Activated CD4-positive, alpha-beta memory T cell treated with anti-CD3 and anti-CD28 coated beads, Interleukin-2, amount 10 ng/mL, durations not matched to agents 7 days and 5 days (primary cell): ENCODE measurements at regions not wholly inside any gene's neighbourhood (a gene's known extent, or its start where the extent isn't known, plus 50 kb on each side); places are given as distances from the start of the nearest gene placed in this dataset.

Experiments
- CTCF ChIA-PET: fragments of 350-600 bp; sonication (Branson Sonifier 250); formaldehyde crosslinking; loops from one replicate; lab custom pipeline; 2021; ENCODE audit warnings: antibody characterized with exemption, inconsistent platforms; lab: Charles Lee
- POLR2A ChIA-PET: fragments of 350-600 bp; sonication (Branson Sonifier 250); formaldehyde crosslinking; loops from one replicate; lab custom pipeline; 2021; ENCODE audit warnings: antibody characterized with exemption; lab: Charles Lee
- DNase-seq: peaks from one replicate; pipeline ENCODE4 v3.0.0-alpha.2; 2020
- H3K27ac Mint-ChIP-seq: one replicate; pipeline ENCODE4 v1.8.0; 2021; ENCODE audit warnings: mild to moderate bottlenecking, mixed read lengths
- H3K27me3 Mint-ChIP-seq: one replicate; pipeline ENCODE4 v1.8.0; 2021; ENCODE audit warnings: mixed read lengths
- H3K36me3 Mint-ChIP-seq: one replicate; pipeline ENCODE4 v1.8.0; 2021; ENCODE audit warnings: low read depth, mixed read lengths
- H3K4me1 Mint-ChIP-seq: one replicate; pipeline ENCODE4 v1.8.0; 2021; ENCODE audit warnings: mixed read lengths
- H3K4me3 Mint-ChIP-seq: one replicate; pipeline ENCODE4 v1.8.0; 2021; ENCODE audit warnings: mild to moderate bottlenecking, mixed read lengths
- H3K9me3 Mint-ChIP-seq: one replicate; pipeline ENCODE4 v1.8.0; 2021; ENCODE audit warnings: mixed read lengths

GRCh38 chr20:48463096-48463720, 364.6 kb downstream of the PREX1 start:
- H3K36me3 Mint-ChIP-seq = no peaks in the 10 kb centered on the region
- POLR2A ChIA-PET = no interaction called here
- peaks cover 4% of the 10 kb centered on the region for H3K4me1 Mint-ChIP-seq
- peaks cover 12% of the 10 kb centered on the region for H3K27me3 Mint-ChIP-seq
- DNase-seq = no peak
- no peaks in the 10 kb centered on the region for H3K9me3 Mint-ChIP-seq
- H3K27ac Mint-ChIP-seq = no peak overlapping the region
- CTCF ChIA-PET = no interaction called here
- H3K4me3 Mint-ChIP-seq = no peak overlapping the region

GRCh38 chr20:48461735-48462119, 366.1 kb downstream of the PREX1 start:
- DNase-seq = no peak
- Mint-ChIP-seq H3K9me3 (no peaks in the 10 kb centered on the region), H3K27ac (no peak overlapping the region), H3K27me3 (peaks cover 12% of the 10 kb centered on the region), H3K36me3 (no peaks in the 10 kb centered on the region), H3K4me3 (no peak overlapping the region), H3K4me1 (no peaks in the 10 kb centered on the region)
- ChIA-PET POLR2A (no interaction called here), CTCF (no interaction called here)

GRCh38 chr20:48461091-48461734, 366.6 kb downstream of the PREX1 start:
- DNase-seq = no peak
- Mint-ChIP-seq H3K4me1 (no peaks in the 10 kb centered on the region), H3K27me3 (peaks cover 12% of the 10 kb centered on the region), H3K36me3 (no peaks in the 10 kb centered on the region), H3K9me3 (no peaks in the 10 kb centered on the region), H3K27ac (no peak overlapping the region), H3K4me3 (no peak overlapping the region)
- CTCF ChIA-PET = no interaction called here
- POLR2A ChIA-PET = no interaction called here

- H3K4me3 Mint-ChIP-seq = no peak overlapping the region
- DNase-seq = no peak
- no peaks in the 10 kb centered on the region for H3K9me3 Mint-ChIP-seq
- H3K27me3 Mint-ChIP-seq = peaks cover 12% of the 10 kb centered on the region
- CTCF ChIA-PET = no interaction called here
- no peaks in the 10 kb centered on the region for H3K4me1 Mint-ChIP-seq
- H3K27ac Mint-ChIP-seq = no peak overlapping the region
- POLR2A ChIA-PET = no interaction called here
- no peaks in the 10 kb centered on the region for H3K36me3 Mint-ChIP-seq
These were observed 367.1 kb downstream of the PREX1 start for GRCh38 chr20:48460681-48461080.

- POLR2A ChIA-PET = no interaction called here
- no peaks in the 10 kb centered on the region for H3K9me3 Mint-ChIP-seq
- H3K27me3 Mint-ChIP-seq = peaks cover 12% of the 10 kb centered on the region
- no peaks in the 10 kb centered on the region for H3K4me1 Mint-ChIP-seq
- H3K4me3 Mint-ChIP-seq = no peak overlapping the region
- DNase-seq = no peak
- H3K36me3 Mint-ChIP-seq = no peaks in the 10 kb centered on the region
- no peak overlapping the region for H3K27ac Mint-ChIP-seq
- CTCF ChIA-PET = no interaction called here
These were observed 367.9 kb downstream of the PREX1 start for GRCh38 chr20:48459722-48460395.

GRCh38 chr20:48458601-48459385, 369.0 kb downstream of the PREX1 start:
- Mint-ChIP-seq H3K4me3 (no peak overlapping the region), H3K27me3 (peaks cover 12% of the 10 kb centered on the region), H3K4me1 (no peaks in the 10 kb centered on the region), H3K36me3 (no peaks in the 10 kb centered on the region), H3K9me3 (no peaks in the 10 kb centered on the region), H3K27ac (no peak overlapping the region)
- DNase-seq = no peak
- ChIA-PET CTCF (no interaction called here), POLR2A (no interaction called here)

- no peak overlapping the region for H3K4me3 Mint-ChIP-seq
- CTCF ChIA-PET = no interaction called here
- POLR2A ChIA-PET = no interaction called here
- no peaks in the 10 kb centered on the region for H3K36me3 Mint-ChIP-seq
- H3K4me1 Mint-ChIP-seq = no peaks in the 10 kb centered on the region
- DNase-seq = no peak
- H3K9me3 Mint-ChIP-seq = no peaks in the 10 kb centered on the region
- peaks cover 11% of the 10 kb centered on the region for H3K27me3 Mint-ChIP-seq
- no peak overlapping the region for H3K27ac Mint-ChIP-seq
These were observed 369.8 kb downstream of the PREX1 start for GRCh38 chr20:48458003-48458377.

GRCh38 chr20:48457193-48458002, 370.4 kb downstream of the PREX1 start:
- H3K27ac Mint-ChIP-seq = no peak overlapping the region
- POLR2A ChIA-PET = no interaction called here
- H3K4me1 Mint-ChIP-seq = no peaks in the 10 kb centered on the region

GRCh38 chr20:48456366-48457192, 371.2 kb downstream of the PREX1 start:
- DNase-seq = no peak
- Mint-ChIP-seq H3K4me3 (no peak overlapping the region), H3K4me1 (no peaks in the 10 kb centered on the region), H3K9me3 (no peaks in the 10 kb centered on the region), H3K27me3 (peaks cover 6% of the 10 kb centered on the region), H3K27ac (no peak overlapping the region), H3K36me3 (no peaks in the 10 kb centered on the region)
- ChIA-PET CTCF (no interaction called here), POLR2A (no interaction called here)

More at GRCh38 chr20:48457193-48458002, 370.4 kb downstream of the PREX1 start:
- H3K36me3 Mint-ChIP-seq = no peaks in the 10 kb centered on the region
- no peak overlapping the region for H3K4me3 Mint-ChIP-seq
- H3K9me3 Mint-ChIP-seq = no peaks in the 10 kb centered on the region
- no peak for DNase-seq
- CTCF ChIA-PET = no interaction called here
- peaks cover 6% of the 10 kb centered on the region for H3K27me3 Mint-ChIP-seq

- H3K27me3 Mint-ChIP-seq = peaks cover 3% of the 10 kb centered on the region
- H3K36me3 Mint-ChIP-seq = no peaks in the 10 kb centered on the region
- H3K4me3 Mint-ChIP-seq = no peak overlapping the region
- H3K27ac Mint-ChIP-seq = no peak overlapping the region
- ChIA-PET POLR2A (no interaction called here), CTCF (no interaction called here)
- DNase-seq = no peak
- H3K4me1 Mint-ChIP-seq = no peaks in the 10 kb centered on the region
- H3K9me3 Mint-ChIP-seq = no peaks in the 10 kb centered on the region
These were observed 372.0 kb downstream of the PREX1 start for GRCh38 chr20:48455651-48456365.

GRCh38 chr20:48454671-48455490, 372.9 kb downstream of the PREX1 start:
- Mint-ChIP-seq H3K4me3 (no peak overlapping the region), H3K27me3 (no peaks in the 10 kb centered on the region), H3K9me3 (no peaks in the 10 kb centered on the region), H3K36me3 (no peaks in the 10 kb centered on the region), H3K27ac (no peak overlapping the region), H3K4me1 (no peaks in the 10 kb centered on the region)
- DNase-seq = no peak
- ChIA-PET CTCF (no interaction called here), POLR2A (no interaction called here)
